Head of caudate nucleus (tissue), 42 donors: ENCODE measurements at regions not wholly inside any gene's neighbourhood (a gene's known extent, or its start where the extent isn't known, plus 50 kb on each side); places are given as distances from the start of the nearest gene placed in this dataset.
A peak's percentile ranks its signal among the peaks of the same experiment; 100 is the strongest.

Experiments
- DNase-seq, 42 donors: peaks; one replicate each; pipeline versions ENCODE4 v3.0.0 to v3.0.0-alpha.2; 2020 to 2021; ENCODE audit warnings: mixed read lengths in 7 of 42
- intact Hi-C: fragments of 100-400 bp; cut with DNase I; formaldehyde crosslinking; loops from one replicate; pipeline ENCODE4 v1.15.0; 2022

- intact Hi-C loops, result no loop called here
- DNase-seq, result no peak
Observed at GRCh38 chr2:105150231-105150630, 91.3 kb upstream of the GPR45 start.

- intact Hi-C loops, result no loop called here
- DNase-seq, result no peak
Observed at GRCh38 chr2:105154119-105154818, 87.3 kb upstream of the GPR45 start.

- no peak for DNase-seq
- intact Hi-C loops, result no loop called here
Observed at GRCh38 chr2:105156166-105156565, 85.4 kb upstream of the GPR45 start.

- no peak for DNase-seq
- intact Hi-C loops, result no loop called here
Observed at GRCh38 chr2:105158002-105158401, 83.5 kb upstream of the GPR45 start.

GRCh38 chr2:105166688-105167087, 74.9 kb upstream of the GPR45 start:
- intact Hi-C loops, result no loop called here
- no peak for DNase-seq

- DNase-seq, result no peak
- intact Hi-C loops, result no loop called here
Observed at GRCh38 chr2:105168543-105168942, 73.0 kb upstream of the GPR45 start.

- DNase-seq, result no peak
- intact Hi-C loops, result no loop called here
Observed at GRCh38 chr2:105175231-105175630, 66.3 kb upstream of the GPR45 start.

- DNase-seq, result no peak
- intact Hi-C loops, result no loop called here
Observed at GRCh38 chr2:105176429-105176828, 65.1 kb upstream of the GPR45 start.

GRCh38 chr2:105177008-105177407, 64.5 kb upstream of the GPR45 start:
- intact Hi-C loops, result no loop called here
- no peak for DNase-seq

- intact Hi-C loops, result no loop called here
- DNase-seq, result no peak
Observed at GRCh38 chr2:105177536-105178254, 63.8 kb upstream of the GPR45 start.

GRCh38 chr2:105179469-105180372, 61.8 kb upstream of the GPR45 start:
- peak in 39 of 42 donors; percentile 18 to 85 (median 50) for DNase-seq
- intact Hi-C loops, result loop anchor here (10.0 kb wide), 1 partner anchor 65 kb away; no protein-coding TSS in a partner anchor

- DNase-seq, result no peak
- intact Hi-C loops, result loop anchor here (10.0 kb wide), 1 partner anchor 66 kb away; no protein-coding TSS in a partner anchor
Observed at GRCh38 chr2:105180491-105180972, 61.0 kb upstream of the GPR45 start.

GRCh38 chr2:105181282-105181681, 60.3 kb upstream of the GPR45 start:
- DNase-seq, result no peak

GRCh38 chr2:105183555-105184323, 57.8 kb upstream of the GPR45 start:
- intact Hi-C loops, result loop anchor here (10.0 kb wide), 1 partner anchor 69 kb away; no protein-coding TSS in a partner anchor

More at GRCh38 chr2:105181282-105181681, 60.3 kb upstream of the GPR45 start:
- intact Hi-C loops, result loop anchor here (10.0 kb wide), 1 partner anchor 66 kb away; no protein-coding TSS in a partner anchor

GRCh38 chr2:105184420-105184819, 57.1 kb upstream of the GPR45 start:
- intact Hi-C loops, result loop anchor here (10.0 kb wide), 1 partner anchor 70 kb away; no protein-coding TSS in a partner anchor

More at GRCh38 chr2:105183555-105184323, 57.8 kb upstream of the GPR45 start:
- peak in 8 of 42 donors; percentile 21 to 54 (median 34) for DNase-seq

GRCh38 chr2:105186967-105187498, 54.5 kb upstream of the GPR45 start:
- intact Hi-C loops, result loop anchor here (10.0 kb wide), 1 partner anchor 72 kb away; no protein-coding TSS in a partner anchor
- DNase-seq, result no peak

More at GRCh38 chr2:105184420-105184819, 57.1 kb upstream of the GPR45 start:
- no peak for DNase-seq

GRCh38 chr2:105187531-105187930, 54.0 kb upstream of the GPR45 start:
- no peak for DNase-seq
- intact Hi-C loops, result loop anchor here (10.0 kb wide), 1 partner anchor 73 kb away; no protein-coding TSS in a partner anchor

- intact Hi-C loops, result loop anchor here (10.0 kb wide), 1 partner anchor 74 kb away; no protein-coding TSS in a partner anchor
- DNase-seq, result no peak
Observed at GRCh38 chr2:105188343-105188742, 53.2 kb upstream of the GPR45 start.
